Ascending aorta (tissue), 2 donors: ENCODE measurements at regions not wholly inside any gene's neighbourhood (a gene's known extent, or its start where the extent isn't known, plus 50 kb on each side); places are given as distances from the start of the nearest gene placed in this dataset.

Experiments
- DNase-seq, 2 donors: peaks; one replicate each; pipeline ENCODE4 v3.0.0-alpha.2; 2019; ENCODE audit warnings: low spot score in 2 of 2
- H3K27ac ChIP-seq, 2 donors: fragments of 200-600 bp; sonication (generic); one replicate each; pipeline ENCODE4 v1.5.1; 2016 to 2017; ENCODE audit warnings: mild to moderate bottlenecking in 1 of 2
- H3K27me3 ChIP-seq: fragments of 200-600 bp; sonication (generic); one replicate; pipeline ENCODE4 v1.5.1; 2017
- H3K36me3 ChIP-seq, 2 donors: fragments of 200-600 bp; sonication (generic); one replicate each; pipeline ENCODE4 v1.5.1; 2016
- H3K4me1 ChIP-seq, 2 donors: fragments of 200-600 bp; sonication (generic); one replicate each; pipeline ENCODE4 v1.5.1; 2016 to 2017; ENCODE audit warnings: mild to moderate bottlenecking in 1 of 2
- H3K4me3 ChIP-seq, 2 donors: fragments of 200-600 bp; sonication (generic); one replicate each; pipeline ENCODE4 v1.5.1; 2016 to 2017; ENCODE audit warnings: mild to moderate bottlenecking in 1 of 2
- H3K9me3 ChIP-seq, 2 donors: fragments of 200-600 bp; sonication (generic); one replicate each; pipeline ENCODE4 v1.5.1; 2016
- intact Hi-C: fragments of 100-400 bp; cut with DNase I; formaldehyde crosslinking; loops from one replicate; pipeline ENCODE4 v1.15.1; 2023
- TF ChIP-seq, protein P1 (sequence below), 3 experiments: fragments of 200-600 bp in 2 of 3; fragments of 450-650 bp in 1 of 3; sonication (generic) in 2 of 3; IDR thresholded peaks; one replicate each; pipeline ENCODE4 v1.5.1; 2016 to 2019; ENCODE audit warnings: antibody characterized with exemption in 3 of 3, mild to moderate bottlenecking in 1 of 3, moderate library complexity in 1 of 3

DNA sequence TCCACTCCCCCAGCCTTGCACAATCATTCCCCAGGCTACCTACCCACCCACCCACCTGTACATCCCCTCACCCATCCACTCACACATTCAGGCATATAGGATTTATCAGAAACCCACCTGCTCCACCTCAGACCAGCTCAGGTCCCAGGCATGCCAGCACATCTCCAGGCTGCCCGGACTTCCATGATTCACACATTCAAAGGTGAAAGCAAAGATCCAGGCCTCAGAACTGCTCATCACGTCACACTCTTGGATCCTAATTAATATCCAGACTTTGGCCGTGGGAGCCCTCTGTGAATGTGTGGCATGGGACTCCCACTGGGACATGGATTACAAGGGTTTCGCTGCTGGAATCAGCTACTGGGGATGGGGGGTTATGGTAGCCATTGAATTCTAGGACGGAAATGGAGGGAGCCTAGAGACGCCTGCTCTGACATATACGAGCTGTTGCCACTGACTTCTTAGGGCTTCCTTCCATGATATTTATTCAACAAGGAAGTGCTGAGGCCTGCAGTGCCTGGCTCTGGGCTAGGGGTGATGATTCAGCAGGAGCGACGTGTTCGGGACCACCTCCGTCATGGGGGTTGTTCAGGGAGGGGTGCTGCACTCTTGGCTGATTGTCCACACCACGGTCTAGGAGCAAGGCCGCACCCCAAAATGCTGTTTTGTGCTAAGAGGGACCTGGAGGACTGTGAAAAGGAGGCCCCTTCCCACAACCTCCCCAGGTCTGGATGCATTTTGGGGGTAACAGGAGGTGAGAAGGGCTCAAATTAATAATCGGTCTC, 56.9 kb upstream of the ADRA2C start:
- Histone ChIP-seq H3K4me1 (peaks cover 7 to 37% of the 10 kb centered on the region in 2 donors), H3K9me3 (no peaks in the 10 kb centered on the region), H3K36me3 (no peaks in the 10 kb centered on the region), H3K4me3 (no peak overlapping the region), H3K27ac (peak overlapping the region in 1 of 2 donors; percentile 73), H3K27me3 (no peaks in the 10 kb centered on the region)
- intact Hi-C loops, result loop anchor here (2.0 kb wide), 1 partner anchor 56 kb away; no protein-coding TSS in a partner anchor
- TF ChIP-seq, protein P1, sequence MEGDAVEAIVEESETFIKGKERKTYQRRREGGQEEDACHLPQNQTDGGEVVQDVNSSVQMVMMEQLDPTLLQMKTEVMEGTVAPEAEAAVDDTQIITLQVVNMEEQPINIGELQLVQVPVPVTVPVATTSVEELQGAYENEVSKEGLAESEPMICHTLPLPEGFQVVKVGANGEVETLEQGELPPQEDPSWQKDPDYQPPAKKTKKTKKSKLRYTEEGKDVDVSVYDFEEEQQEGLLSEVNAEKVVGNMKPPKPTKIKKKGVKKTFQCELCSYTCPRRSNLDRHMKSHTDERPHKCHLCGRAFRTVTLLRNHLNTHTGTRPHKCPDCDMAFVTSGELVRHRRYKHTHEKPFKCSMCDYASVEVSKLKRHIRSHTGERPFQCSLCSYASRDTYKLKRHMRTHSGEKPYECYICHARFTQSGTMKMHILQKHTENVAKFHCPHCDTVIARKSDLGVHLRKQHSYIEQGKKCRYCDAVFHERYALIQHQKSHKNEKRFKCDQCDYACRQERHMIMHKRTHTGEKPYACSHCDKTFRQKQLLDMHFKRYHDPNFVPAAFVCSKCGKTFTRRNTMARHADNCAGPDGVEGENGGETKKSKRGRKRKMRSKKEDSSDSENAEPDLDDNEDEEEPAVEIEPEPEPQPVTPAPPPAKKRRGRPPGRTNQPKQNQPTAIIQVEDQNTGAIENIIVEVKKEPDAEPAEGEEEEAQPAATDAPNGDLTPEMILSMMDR (IDR thresholded peaks at IDR 0.05), result no peak
- peak in 1 of 2 donors; percentile 60 for DNase-seq

DNA sequence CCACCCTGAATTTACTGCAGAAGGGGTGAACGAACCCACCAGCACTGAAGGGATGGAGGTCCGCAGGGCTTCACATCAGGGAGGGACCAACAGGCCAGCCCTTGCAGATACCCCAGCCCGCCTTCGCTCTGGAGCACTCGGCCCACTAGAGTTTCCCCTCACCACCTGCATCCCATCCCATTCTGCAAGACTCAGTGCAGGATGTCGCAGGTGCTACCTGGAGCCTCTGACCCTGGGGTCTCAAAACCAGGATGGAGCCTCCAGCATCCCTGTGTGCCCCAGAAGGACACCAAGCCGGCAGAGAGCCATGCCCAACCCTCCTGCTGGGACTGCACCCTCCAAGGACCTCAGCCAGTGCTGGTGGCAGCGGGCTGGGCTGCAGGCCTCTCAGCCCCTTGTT, 57.6 kb upstream of the ADRA2C start:
- H3K27ac ChIP-seq, result peak overlapping the region; percentile 68 to 73
- no peaks in the 10 kb centered on the region for H3K9me3 ChIP-seq
- H3K4me1 ChIP-seq, result peaks cover 7 to 37% of the 10 kb centered on the region in 2 donors
- peak in 1 of 2 donors; percentile 65 for DNase-seq
- intact Hi-C loops, result loop anchor here (1.0 to 2.0 kb wide), 3 partner anchors 13 to 56 kb away; no protein-coding TSS in a partner anchor
- no peaks in the 10 kb centered on the region for H3K27me3 ChIP-seq
- no peaks in the 10 kb centered on the region for H3K36me3 ChIP-seq
- TF ChIP-seq, protein P1 (IDR thresholded peaks at IDR 0.05), result no peak
- H3K4me3 ChIP-seq, result no peak overlapping the region

DNA sequence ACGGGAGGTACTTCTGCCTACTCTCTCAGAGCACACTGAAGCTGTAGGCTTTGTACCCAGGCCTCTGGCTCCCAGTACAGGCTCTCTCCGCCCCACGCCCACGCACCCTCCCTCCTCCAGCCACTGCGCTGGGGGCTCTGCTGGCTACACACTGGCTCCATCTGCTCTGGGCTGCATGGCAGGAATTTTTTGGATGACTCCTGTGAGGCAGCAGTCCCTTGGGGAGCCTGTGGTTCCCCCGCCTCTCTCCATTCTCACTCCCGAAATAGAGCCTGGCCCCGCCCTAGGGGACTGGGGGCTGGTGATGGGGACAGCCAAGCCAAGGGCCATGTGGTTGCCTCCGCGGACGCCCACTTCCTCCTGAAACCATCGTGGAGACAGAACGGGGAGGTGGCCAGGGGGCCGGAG, 58.1 kb upstream of the ADRA2C start:
- H3K4me3 ChIP-seq, result peak overlapping the region; percentile 32 to 38
- peak overlapping the region; percentile 68 to 73 for H3K27ac ChIP-seq
- H3K4me1 ChIP-seq, result peaks cover 7 to 41% of the 10 kb centered on the region in 2 donors
- no peaks in the 10 kb centered on the region for H3K9me3 ChIP-seq
- DNase-seq, result peak; percentile 61 to 94
- TF ChIP-seq, protein P1 (IDR thresholded peaks at IDR 0.05), result no peak
- no peaks in the 10 kb centered on the region for H3K27me3 ChIP-seq
- intact Hi-C loops, result loop anchor here (1.0 to 2.0 kb wide), 3 partner anchors 13 to 57 kb away; no protein-coding TSS in a partner anchor
- no peaks in the 10 kb centered on the region for H3K36me3 ChIP-seq

DNA sequence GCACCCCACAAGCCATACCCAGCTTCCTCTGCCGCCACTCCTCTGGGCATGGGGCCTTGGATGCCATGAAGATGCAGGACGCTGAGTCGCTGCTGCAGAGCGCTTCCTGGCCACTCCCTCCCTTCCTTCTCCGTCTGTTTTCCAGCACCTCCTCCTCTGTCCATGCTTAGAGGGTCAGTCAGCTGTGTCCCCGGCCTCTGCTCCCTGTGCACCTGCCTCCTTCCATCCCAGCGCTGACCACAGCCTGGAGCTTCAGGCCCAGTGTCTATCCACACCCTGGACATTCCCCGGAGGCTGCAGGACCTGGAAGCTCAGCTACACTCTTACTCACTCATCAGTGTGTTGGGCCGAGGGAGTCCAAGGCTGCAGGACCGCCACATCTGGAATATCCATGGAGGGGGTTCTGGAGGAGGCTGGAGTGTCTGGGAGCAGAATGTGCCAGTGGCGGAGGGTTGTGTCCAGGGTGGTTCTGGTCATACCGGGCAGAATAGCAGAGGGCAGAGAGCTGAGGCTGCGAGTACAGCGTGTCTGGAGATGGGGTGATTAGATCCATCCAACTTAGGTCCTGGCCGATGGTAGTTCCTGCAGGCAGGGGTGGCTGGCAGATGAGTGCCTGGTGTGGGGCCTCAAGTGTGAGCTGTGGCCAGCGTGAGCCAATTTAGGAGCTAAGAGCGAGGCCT, 58.6 kb upstream of the ADRA2C start:
- peak in 1 of 2 donors; percentile 66 for DNase-seq
- Histone ChIP-seq H3K9me3 (no peaks in the 10 kb centered on the region), H3K4me3 (peak overlapping the region; percentile 32 to 38), H3K27ac (peak overlapping the region; percentile 68 to 73), H3K4me1 (peaks cover 7 to 46% of the 10 kb centered on the region in 2 donors), H3K36me3 (no peaks in the 10 kb centered on the region), H3K27me3 (no peaks in the 10 kb centered on the region)
- intact Hi-C loops, result loop anchor here (1.0 to 2.0 kb wide), 3 partner anchors 14 to 57 kb away; no protein-coding TSS in a partner anchor
- TF ChIP-seq, protein P1 (IDR thresholded peaks at IDR 0.05), result no peak

DNA sequence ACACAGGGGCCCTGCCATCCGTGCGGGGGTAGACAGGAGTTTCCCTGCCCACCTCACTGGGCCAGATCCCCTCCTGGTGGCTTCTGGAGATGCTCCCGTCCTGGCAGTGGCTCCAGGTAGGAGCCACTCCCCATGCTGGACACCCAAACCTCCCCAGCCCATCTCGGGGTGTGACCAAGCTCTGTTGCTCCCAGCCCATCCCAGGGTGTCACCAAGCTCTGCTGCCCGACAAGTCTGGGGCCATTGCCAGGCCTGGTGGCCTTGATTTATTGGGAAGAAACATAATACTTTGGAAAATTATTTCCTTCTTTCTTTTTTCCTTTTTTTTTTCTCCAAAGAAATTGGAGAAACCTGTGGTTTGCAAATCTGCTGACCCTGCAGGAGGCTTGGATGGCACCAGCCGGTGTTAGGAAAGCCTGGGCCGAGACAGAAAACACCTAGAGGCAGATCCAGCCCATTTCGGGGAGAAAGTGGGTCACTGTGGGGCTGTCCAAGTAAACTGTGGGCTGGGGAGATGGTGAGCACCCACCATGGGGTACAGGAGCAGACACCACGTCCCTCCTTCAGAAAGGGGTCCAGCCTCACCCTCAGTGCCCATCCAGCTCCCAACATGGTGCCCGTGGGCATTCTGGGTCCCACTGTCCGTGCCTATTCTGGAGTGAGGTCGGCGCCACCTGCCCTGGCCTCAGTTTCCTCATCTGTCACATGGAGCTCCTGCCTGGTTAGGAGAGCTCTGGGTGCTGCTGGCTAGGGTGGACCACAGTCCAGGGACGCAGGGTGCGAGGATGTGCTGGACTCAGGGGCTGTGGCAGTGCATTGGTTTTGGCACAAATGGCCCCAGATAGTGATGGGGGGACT, 59.4 kb upstream of the ADRA2C start:
- Histone ChIP-seq H3K36me3 (no peaks in the 10 kb centered on the region), H3K9me3 (no peaks in the 10 kb centered on the region), H3K27ac (peak overlapping the region in 1 of 2 donors; percentile 73), H3K27me3 (no peaks in the 10 kb centered on the region), H3K4me3 (peak overlapping the region; percentile 32 to 38), H3K4me1 (peaks cover 7 to 48% of the 10 kb centered on the region in 2 donors)
- intact Hi-C loops, result no loop called here
- peak in 1 of 2 donors; percentile 45 for DNase-seq
- TF ChIP-seq, protein P1 (IDR thresholded peaks at IDR 0.05), result no peak
